ENCODE measurements at regions not wholly inside any gene's neighbourhood (a gene's known extent, or its start where the extent isn't known, plus 50 kb on each side); places are given as distances from the start of the nearest gene placed in this dataset.

DNA sequence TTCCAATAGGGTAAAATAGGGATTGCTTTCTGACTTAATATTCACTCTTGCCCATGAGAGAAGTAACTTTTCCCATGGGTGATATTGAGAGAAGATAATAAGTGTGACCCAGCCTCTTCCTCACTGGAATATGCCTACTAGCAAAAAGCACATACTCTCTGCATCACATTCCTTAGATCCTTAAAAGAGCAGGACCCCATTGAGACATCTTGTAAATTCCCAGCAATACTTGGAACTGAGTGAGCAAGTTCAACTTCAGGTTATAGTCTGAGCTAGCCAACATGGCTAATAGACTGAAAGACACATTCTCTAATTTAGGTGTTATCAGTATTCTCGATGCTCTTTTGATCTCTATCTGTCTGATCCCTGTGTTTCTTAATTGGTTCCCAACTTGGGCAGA lies 1372.3 kb downstream of the STIM2 start:
- H3K4me3 ChIP-seq (ENCODE audit: low read length): no peak overlapping the region
- no peak overlapping the region for H3K9ac ChIP-seq (ENCODE audit: low read length)
- H3K27me3 ChIP-seq (ENCODE audit: control insufficient read depth, insufficient read depth, low read length): no peaks in the 10 kb centered on the region
- H3K4me1 ChIP-seq (ENCODE audit: control insufficient read depth, insufficient read depth, low read length): peaks cover 3% of the 10 kb centered on the region
- no peaks in the 10 kb centered on the region for H3K36me3 ChIP-seq (ENCODE audit: control insufficient read depth, insufficient read depth, low read length)
- no peak overlapping the region for H3K27ac ChIP-seq (ENCODE audit: low read depth, low read length)

DNA sequence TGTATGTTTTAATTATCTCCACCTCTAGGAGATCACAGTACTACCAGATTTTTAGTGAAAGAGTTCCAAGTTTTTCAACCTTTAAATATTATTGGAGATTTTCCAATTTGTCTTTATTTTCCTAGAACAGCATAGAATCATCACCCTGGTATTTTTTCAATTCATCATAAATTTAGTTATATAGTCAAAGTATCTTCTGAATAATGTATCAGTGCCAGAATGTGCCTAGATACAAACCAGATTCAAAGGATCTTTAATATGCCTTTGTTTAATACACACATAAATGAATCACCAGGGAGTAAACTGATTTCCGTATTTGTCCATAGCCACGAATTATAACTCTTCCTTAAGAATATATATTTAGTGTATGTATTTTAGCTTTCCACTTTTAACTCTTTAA lies 1373.1 kb downstream of the STIM2 start:
- no peaks in the 10 kb centered on the region for H3K36me3 ChIP-seq (ENCODE audit: control insufficient read depth, insufficient read depth, low read length)
- H3K4me1 ChIP-seq (ENCODE audit: control insufficient read depth, insufficient read depth, low read length): peaks cover 3% of the 10 kb centered on the region
- no peak overlapping the region for H3K27ac ChIP-seq (ENCODE audit: low read depth, low read length)
- H3K9ac ChIP-seq (ENCODE audit: low read length): no peak overlapping the region
- H3K27me3 ChIP-seq (ENCODE audit: control insufficient read depth, insufficient read depth, low read length): no peaks in the 10 kb centered on the region
- H3K4me3 ChIP-seq (ENCODE audit: low read length): no peak overlapping the region

DNA sequence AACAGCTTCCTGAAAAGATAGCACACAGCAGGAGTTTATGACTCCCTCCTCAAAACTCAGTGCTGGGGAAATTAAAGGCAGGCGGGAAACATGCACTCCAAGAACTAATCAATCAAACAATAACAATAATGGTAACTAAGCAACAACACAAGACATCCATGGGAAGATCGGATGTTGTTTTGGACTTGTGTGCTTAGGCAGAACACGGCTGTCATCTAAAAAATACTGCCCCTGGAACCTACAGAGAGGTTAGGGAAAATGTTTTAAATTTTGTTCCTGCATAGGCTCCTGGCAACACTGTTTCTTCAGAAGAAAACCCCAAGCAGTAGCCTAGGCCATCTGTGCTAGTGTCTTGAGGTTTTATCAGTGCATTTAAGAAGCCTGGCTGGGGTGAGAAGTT lies 1378.2 kb downstream of the STIM2 start:
- H3K27ac ChIP-seq (ENCODE audit: low read depth, low read length): no peak overlapping the region
- no peaks in the 10 kb centered on the region for H3K27me3 ChIP-seq (ENCODE audit: control insufficient read depth, insufficient read depth, low read length)
- H3K9ac ChIP-seq (ENCODE audit: low read length): no peak overlapping the region

DNA sequence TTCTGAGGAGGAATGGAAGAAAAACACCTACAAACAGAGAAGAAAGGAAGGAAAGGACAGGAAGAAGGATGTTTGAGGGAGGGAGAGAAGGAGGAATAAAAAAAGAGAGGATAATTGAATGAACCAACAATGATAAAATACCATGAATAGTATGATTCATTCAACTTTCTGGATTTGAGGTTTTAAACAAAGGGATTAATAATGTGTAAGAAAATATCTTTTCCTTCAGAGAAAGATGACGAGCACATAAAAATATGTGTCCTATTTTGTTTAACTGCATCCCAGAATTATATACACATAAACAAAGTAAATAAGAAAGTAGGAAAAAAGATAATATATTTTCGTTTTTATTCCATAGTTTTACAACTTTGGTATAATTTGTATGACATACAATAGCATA lies 1380.4 kb downstream of the STIM2 start:
- Histone ChIP-seq H3K4me1 (ENCODE audit: control insufficient read depth, insufficient read depth, low read length) (no peaks in the 10 kb centered on the region), H3K4me3 (ENCODE audit: low read length) (no peak overlapping the region), H3K27me3 (ENCODE audit: control insufficient read depth, insufficient read depth, low read length) (no peaks in the 10 kb centered on the region), H3K36me3 (ENCODE audit: control insufficient read depth, insufficient read depth, low read length) (no peaks in the 10 kb centered on the region), H3K9ac (ENCODE audit: low read length) (no peak overlapping the region), H3K27ac (ENCODE audit: low read depth, low read length) (no peak overlapping the region)

More for the DNA sequence above, 1378.2 kb downstream of the STIM2 start:
- no peak overlapping the region for H3K4me3 ChIP-seq (ENCODE audit: low read length)
- no peaks in the 10 kb centered on the region for H3K4me1 ChIP-seq (ENCODE audit: control insufficient read depth, insufficient read depth, low read length)
- H3K36me3 ChIP-seq (ENCODE audit: control insufficient read depth, insufficient read depth, low read length): no peaks in the 10 kb centered on the region

DNA sequence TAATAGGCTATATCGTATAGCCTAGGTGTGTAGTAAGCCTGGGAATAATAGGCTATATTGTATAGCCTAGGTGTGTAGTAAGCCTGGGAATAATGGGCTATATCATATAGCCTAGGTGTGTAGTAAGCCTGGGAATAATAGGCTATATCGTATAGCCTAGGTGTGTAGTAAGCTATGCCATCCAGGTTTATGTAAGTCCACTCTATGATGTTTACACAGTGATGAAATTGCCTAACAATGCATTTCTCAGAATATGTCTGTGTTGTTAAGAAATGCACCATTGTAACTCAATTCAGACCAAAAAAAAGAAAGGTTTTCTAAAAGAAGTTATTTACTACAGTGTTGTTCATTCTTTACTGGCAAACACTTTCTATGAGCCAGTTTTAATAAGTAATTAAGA lies 1387.2 kb downstream of the STIM2 start:
- Histone ChIP-seq H3K27me3 (ENCODE audit: control insufficient read depth, insufficient read depth, low read length) (no peaks in the 10 kb centered on the region), H3K27ac (ENCODE audit: low read depth, low read length) (no peak overlapping the region), H3K36me3 (ENCODE audit: control insufficient read depth, insufficient read depth, low read length) (no peaks in the 10 kb centered on the region), H3K4me3 (ENCODE audit: low read length) (no peak overlapping the region), H3K9ac (ENCODE audit: low read length) (no peak overlapping the region), H3K4me1 (ENCODE audit: control insufficient read depth, insufficient read depth, low read length) (no peaks in the 10 kb centered on the region)

DNA sequence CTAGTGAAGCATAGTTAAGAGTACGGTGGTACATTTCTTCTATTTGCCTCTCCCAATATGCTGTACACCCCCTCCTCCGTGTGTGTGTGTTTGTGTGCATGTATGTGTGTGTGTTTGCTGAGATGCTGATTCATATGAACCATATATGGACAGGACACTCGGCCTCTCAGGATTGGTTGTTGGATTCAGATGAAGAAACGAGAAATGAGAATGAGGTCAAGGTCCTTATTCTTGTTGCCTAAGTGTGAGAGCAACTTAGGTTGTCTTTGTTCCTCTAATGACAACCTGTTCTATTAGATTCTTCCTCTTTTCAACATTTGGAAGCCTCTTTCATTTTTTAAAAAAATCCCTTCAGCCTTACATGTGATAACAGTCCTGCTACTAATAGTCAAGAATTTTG lies 1387.6 kb downstream of the STIM2 start:
- H3K27ac ChIP-seq (ENCODE audit: low read depth, low read length): no peak overlapping the region

DNA sequence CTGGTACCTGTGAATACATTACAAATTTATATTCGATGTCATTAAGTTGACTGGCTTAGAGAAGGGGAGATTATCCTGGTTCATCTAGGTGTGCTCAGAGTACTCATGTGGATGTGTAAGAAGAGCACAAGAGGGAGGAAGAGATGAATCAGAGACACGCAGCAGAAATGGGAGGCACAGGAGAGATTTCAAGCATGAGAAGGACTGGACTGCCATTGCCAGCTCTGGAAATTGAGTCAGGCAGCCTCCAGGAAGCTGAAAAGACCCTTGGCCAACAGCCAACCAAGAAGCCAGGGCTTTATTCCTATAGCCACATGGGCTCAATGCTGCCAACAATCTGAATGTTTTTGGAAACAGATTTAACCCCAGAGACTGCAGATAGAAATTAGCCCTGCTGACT lies 1390.0 kb downstream of the STIM2 start:
- Histone ChIP-seq H3K27me3 (ENCODE audit: control insufficient read depth, insufficient read depth, low read length) (no peaks in the 10 kb centered on the region), H3K9ac (ENCODE audit: low read length) (no peak overlapping the region), H3K4me3 (ENCODE audit: low read length) (no peak overlapping the region), H3K36me3 (ENCODE audit: control insufficient read depth, insufficient read depth, low read length) (no peaks in the 10 kb centered on the region), H3K4me1 (ENCODE audit: control insufficient read depth, insufficient read depth, low read length) (no peaks in the 10 kb centered on the region), H3K27ac (ENCODE audit: low read depth, low read length) (no peak overlapping the region)

More for the DNA sequence above, 1387.6 kb downstream of the STIM2 start:
- Histone ChIP-seq H3K4me3 (ENCODE audit: low read length) (no peak overlapping the region), H3K36me3 (ENCODE audit: control insufficient read depth, insufficient read depth, low read length) (no peaks in the 10 kb centered on the region), H3K9ac (ENCODE audit: low read length) (no peak overlapping the region), H3K4me1 (ENCODE audit: control insufficient read depth, insufficient read depth, low read length) (no peaks in the 10 kb centered on the region), H3K27me3 (ENCODE audit: control insufficient read depth, insufficient read depth, low read length) (no peaks in the 10 kb centered on the region)

DNA sequence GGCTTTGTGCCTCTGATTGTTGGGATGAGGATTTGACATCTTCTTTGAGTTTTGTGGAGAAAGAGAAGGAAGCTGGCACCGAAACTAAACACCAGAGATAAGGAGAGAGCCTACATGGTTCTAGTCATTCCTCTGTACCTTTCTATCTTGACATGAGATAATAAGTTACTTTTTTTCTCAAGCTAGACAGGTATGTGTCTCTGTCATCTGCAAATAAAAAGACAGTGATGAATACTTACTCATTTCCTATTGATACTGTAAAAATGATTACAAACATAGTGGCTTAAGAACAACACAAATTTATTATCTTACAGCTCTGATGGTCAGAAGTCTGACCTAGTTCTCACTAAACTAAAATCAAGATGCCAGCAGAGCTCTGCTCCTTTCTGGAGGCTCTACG lies 1391.2 kb downstream of the STIM2 start:
- Histone ChIP-seq H3K9ac (ENCODE audit: low read length) (no peak overlapping the region), H3K36me3 (ENCODE audit: control insufficient read depth, insufficient read depth, low read length) (no peaks in the 10 kb centered on the region)

DNA sequence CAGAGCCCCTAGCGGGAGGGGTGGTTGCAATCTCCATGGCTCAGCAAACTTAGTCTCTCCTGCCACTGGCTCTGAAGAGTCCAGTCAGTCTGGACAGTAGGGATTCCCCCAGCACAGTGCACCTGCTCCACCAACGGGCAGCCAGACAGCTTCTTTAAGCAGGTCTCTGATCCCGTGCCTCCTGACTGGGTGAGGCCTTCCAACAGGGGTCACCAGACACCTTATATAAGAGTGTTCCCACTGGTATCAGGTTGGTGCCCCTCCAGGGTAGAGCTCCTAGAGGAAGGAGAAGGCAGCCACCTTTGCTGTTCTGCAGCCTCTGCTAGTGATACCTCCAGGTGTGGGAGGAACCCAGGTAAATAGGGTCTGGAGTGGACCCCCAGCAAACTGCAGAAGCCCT lies 1393.4 kb downstream of the STIM2 start:
- Histone ChIP-seq H3K36me3 (ENCODE audit: control insufficient read depth, insufficient read depth, low read length) (no peaks in the 10 kb centered on the region), H3K9ac (ENCODE audit: low read length) (no peak overlapping the region), H3K4me1 (ENCODE audit: control insufficient read depth, insufficient read depth, low read length) (no peaks in the 10 kb centered on the region), H3K4me3 (ENCODE audit: low read length) (no peak overlapping the region), H3K27ac (ENCODE audit: low read depth, low read length) (no peak overlapping the region), H3K27me3 (ENCODE audit: control insufficient read depth, insufficient read depth, low read length) (no peaks in the 10 kb centered on the region)

More for the DNA sequence above, 1391.2 kb downstream of the STIM2 start:
- H3K27ac ChIP-seq (ENCODE audit: low read depth, low read length): no peak overlapping the region
- no peaks in the 10 kb centered on the region for H3K4me1 ChIP-seq (ENCODE audit: control insufficient read depth, insufficient read depth, low read length)
- H3K4me3 ChIP-seq (ENCODE audit: low read length): no peak overlapping the region
- no peaks in the 10 kb centered on the region for H3K27me3 ChIP-seq (ENCODE audit: control insufficient read depth, insufficient read depth, low read length)

DNA sequence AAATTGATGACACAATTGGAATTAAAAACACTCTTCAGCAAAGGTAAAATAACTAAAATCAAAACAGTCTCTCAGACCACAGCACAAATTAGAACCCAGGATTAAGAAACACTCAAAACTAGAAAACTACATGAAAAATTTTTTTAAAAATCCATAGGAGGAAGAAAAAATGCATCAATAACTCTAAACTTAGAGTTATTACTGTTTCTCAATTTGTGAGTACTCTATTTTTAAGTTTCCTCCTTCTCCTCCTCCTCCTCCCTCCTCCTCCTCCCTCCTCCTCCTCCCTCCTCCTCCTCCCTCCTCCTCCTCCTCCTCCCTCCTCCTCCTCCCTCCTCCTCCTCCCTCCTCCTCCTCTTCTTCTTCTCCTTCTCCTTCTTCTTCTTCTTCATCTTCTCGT lies 1395.7 kb downstream of the STIM2 start:
- H3K4me1 ChIP-seq (ENCODE audit: control insufficient read depth, insufficient read depth, low read length): no peaks in the 10 kb centered on the region
- H3K36me3 ChIP-seq (ENCODE audit: control insufficient read depth, insufficient read depth, low read length): no peaks in the 10 kb centered on the region
- no peak overlapping the region for H3K9ac ChIP-seq (ENCODE audit: low read length)
- no peaks in the 10 kb centered on the region for H3K27me3 ChIP-seq (ENCODE audit: control insufficient read depth, insufficient read depth, low read length)
- no peak overlapping the region for H3K27ac ChIP-seq (ENCODE audit: low read depth, low read length)
- H3K4me3 ChIP-seq (ENCODE audit: low read length): no peak overlapping the region

DNA sequence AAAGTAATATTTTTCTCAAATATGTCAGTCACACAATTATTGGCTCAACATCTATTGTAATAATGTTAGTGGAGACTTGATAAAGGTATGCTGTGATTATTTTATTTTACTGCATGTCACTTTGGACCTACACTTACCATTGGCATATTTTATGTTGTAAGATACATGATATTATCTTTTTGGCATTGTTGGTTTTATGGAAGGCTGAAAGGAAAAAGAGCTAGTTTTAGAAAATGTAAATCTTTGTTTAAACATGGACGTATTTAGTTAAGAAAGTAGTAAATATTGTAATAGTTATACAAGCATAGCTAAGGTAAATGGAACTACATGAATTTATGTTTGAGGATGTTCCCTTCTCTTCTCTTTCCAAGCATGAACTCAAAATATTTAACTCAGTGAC lies 1399.3 kb downstream of the STIM2 start:
- Histone ChIP-seq H3K4me3 (ENCODE audit: low read length) (no peak overlapping the region), H3K27ac (ENCODE audit: low read depth, low read length) (no peak overlapping the region), H3K9ac (ENCODE audit: low read length) (no peak overlapping the region), H3K36me3 (ENCODE audit: control insufficient read depth, insufficient read depth, low read length) (no peaks in the 10 kb centered on the region), H3K4me1 (ENCODE audit: control insufficient read depth, insufficient read depth, low read length) (no peaks in the 10 kb centered on the region), H3K27me3 (ENCODE audit: control insufficient read depth, insufficient read depth, low read length) (no peaks in the 10 kb centered on the region)

DNA sequence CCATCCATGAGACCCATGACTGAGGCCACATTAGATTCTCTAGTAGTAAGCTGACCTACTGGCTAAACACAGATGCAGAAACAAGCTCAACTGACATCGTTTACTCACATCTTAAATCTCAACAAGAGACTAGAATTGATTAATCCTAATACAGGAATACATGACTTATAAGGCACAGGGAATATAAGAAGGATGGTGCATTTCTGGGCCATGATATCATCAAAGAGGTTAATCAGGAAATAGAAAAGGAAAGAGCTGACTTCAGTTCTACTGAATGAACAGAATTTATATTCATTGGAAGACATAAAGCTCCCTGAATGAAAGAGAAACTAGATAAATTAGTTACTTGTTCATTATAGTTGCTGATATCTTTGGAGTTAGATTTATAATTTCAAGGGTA lies 1406.5 kb downstream of the STIM2 start:
- no peaks in the 10 kb centered on the region for H3K36me3 ChIP-seq (ENCODE audit: control insufficient read depth, insufficient read depth, low read length)
- H3K4me3 ChIP-seq (ENCODE audit: low read length): no peak overlapping the region
- H3K27ac ChIP-seq (ENCODE audit: low read depth, low read length): no peak overlapping the region
- H3K4me1 ChIP-seq (ENCODE audit: control insufficient read depth, insufficient read depth, low read length): no peaks in the 10 kb centered on the region
- H3K9ac ChIP-seq (ENCODE audit: low read length): no peak overlapping the region
- H3K27me3 ChIP-seq (ENCODE audit: control insufficient read depth, insufficient read depth, low read length): no peaks in the 10 kb centered on the region

DNA sequence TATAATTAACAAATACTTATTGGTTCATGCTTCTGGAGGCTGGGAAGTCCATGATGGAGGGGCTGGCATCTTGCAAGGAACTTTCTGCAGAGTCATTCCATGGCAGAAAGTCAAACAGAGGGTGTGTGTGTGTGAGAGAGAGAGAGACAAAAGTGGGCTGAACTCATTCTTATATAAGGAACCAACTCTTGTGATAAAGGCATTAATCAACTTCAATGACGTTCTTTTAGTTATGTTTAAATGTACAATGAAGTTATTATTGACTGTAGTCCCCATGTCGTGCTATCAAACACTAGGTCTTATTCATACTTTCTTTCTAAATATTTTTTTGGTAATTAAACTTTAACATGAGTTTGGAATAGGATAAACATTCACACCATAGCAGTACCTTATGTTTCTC lies 1408.8 kb downstream of the STIM2 start:
- H3K27me3 ChIP-seq (ENCODE audit: control insufficient read depth, insufficient read depth, low read length): no peaks in the 10 kb centered on the region
- H3K9ac ChIP-seq (ENCODE audit: low read length): no peak overlapping the region
- no peak overlapping the region for H3K27ac ChIP-seq (ENCODE audit: low read depth, low read length)
- H3K4me1 ChIP-seq (ENCODE audit: control insufficient read depth, insufficient read depth, low read length): no peaks in the 10 kb centered on the region
- H3K36me3 ChIP-seq (ENCODE audit: control insufficient read depth, insufficient read depth, low read length): no peaks in the 10 kb centered on the region
- no peak overlapping the region for H3K4me3 ChIP-seq (ENCODE audit: low read length)
